HG02943 (cell line): ENCODE measurements at regions not wholly inside any gene's neighbourhood (a gene's known extent, or its start where the extent isn't known, plus 50 kb on each side); places are given as distances from the start of the nearest gene placed in this dataset.

ENCODE experiments used
- ATAC-seq: cut with Tn5 transposase; IDR thresholded peaks from one replicate; pipeline ENCODE4 v1.9.1; 2021; ENCODE audit warnings: mild to moderate bottlenecking, low read depth, moderate library complexity; ENCODE audit not compliant: unreplicated experiment

DNA sequence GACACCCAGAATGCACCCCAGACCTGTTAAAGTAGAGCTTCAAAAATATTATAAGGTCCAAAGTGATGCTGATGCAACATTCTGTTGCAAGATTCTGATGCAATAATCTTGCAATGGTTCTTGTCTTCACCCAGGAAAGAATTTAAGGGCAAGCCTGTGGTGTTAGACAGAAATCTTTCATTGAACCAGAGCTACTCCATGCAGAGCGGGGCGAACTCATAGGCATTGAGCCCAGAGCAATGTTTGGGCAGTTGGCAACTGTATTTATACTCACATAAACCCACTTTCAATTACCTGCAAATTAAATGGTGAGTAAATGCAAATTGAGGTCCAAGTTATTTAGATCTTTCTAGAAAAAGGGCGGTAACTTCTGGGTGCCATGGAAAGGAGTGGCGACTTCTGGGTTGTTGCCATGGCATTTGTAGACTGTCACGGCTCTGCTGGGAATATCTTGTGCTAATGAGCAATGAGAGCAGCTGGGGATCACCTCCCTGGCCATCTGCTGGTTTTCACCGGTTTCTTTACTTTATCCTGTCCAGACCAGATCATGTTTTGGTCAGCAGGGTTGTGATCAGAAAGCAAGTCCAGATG, 163.4 kb downstream of the ICE1 start:
- no peak for ATAC-seq

DNA sequence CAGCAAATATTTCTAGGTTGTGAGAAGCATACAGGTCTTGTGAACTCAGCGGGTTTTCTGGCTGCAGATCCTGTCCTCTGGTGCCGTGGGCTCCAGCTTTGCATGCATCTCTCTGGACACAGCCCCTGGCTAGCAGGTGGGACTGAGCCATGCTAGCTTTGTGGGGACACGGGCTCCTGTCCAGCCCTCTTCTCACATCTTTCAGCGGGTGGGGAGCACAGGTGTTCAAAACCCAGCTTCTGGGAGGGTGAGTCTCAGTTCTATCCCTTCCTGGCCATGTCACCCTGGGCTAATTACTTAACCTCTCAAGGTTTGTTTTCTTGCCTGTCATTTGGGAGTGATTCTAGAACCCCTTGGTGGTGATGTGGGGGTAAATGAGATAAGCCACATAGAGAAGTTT, 162.3 kb downstream of the ICE1 start:
- ATAC-seq = no peak

DNA sequence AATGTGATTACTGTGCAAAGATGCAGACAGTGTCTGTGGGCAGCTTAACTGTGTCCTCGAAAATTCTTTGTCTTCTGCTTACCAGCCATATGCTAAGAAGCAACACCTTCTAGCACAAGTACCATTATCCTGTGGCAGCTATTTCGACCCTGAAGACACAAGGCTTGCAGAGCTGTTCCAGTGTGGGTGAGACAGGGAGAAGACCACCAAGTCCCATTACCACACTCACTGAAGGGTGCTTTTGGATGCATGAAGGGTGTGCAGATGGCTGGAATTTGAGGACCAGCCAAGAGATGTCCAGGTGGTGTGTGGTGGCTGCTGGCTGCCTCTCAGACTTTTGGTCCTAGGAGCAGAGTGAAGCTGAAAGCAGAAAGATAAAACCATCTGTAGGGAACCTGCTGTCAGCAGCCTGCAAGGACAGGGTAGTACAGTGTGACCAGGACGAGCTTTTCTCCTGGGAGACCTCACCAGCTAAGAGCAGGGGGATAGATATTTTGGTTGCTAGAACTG, 161.8 kb downstream of the ICE1 start:
- no peak for ATAC-seq

DNA sequence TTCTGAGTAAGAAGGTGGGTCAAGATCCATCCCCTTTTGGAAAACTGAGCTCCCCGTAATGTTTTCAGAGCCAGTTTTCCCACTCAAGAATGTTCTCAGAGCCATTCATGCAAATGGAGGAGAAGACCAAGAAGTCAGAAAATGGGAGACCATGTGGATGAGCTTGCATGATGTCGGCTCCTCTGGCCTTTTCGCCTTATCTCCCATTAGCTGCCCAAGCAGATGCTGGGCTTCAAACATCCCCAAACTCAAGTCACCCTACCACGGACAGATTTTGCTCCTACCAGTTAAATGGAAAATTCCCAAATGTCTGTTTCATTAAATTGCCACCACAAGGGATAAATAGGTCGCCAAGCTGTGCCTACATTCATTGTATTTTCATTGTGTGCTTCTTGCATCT, 161.4 kb downstream of the ICE1 start:
- ATAC-seq = no peak

DNA sequence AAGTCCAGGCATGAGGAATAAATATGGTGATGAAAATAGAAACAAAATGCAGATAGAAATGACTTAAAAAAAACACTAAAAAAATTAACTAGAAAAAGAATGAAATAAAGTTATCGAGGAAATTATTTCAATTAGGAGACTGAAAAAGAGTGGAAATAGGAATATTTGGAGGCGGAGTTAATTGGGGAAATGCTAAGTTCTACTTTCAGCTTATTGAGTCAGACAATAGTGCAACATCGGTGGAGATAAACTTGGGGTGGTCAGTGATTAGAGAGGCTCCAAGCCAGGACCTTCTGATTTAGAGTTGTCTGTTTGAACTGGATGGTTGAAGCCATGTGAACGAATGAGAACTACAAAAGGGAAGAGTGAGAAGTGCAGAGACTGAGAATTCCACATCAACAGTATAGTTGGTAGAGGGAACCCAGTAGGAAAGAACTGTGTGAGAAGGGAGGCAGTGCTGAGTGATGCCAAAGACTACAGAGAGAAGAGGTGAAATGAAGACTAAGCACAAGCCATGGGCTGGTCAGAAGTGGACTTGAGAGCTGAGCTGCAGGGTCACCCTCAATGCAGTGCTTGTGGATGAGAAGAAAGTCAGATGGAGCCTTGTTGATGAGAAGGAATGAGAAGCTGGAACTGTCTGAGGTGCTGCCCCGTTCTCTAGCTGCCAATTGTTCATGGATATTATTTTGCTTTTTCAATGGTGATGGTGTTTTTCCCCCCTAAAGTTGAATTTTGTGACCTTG, 160.7 kb downstream of the ICE1 start:
- ATAC-seq = no peak

DNA sequence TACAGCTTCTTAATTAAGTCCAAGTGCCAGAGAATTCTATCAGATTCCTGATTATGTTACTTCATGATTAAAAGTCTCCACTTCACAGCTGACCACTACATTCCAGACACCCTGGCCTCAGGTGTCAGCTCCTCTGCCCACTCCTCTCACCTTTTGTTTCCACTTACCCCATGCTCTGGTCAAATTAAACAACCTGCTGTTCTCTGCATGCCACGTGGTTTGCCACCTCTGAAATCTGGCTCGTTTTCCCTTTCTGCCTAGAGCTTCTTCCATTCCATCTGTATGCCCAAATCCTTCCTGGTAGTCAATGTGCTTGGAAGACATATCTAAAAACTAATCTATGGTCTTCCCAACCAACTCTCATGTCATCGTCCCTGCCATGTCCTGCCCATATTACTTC, 158.6 kb downstream of the ICE1 start:
- no peak for ATAC-seq

DNA sequence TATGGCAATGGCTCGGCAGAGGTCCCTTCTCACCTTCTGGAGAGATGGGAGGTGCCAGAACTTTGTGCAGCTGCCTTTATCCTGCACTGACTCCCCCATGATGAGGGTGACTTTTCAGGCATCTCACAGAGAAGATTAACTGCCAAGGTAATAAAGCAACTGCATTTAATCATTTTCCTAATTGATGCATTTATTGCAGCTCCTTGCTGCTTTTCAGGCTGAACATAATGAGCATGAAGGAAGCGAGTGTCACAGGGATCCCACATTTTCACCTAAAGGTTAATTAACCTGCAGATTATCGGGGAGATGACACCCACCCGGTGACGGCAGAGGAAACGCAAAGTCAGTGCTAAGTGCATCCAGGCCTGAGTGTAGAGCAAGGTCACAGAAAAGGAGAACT, 154.3 kb downstream of the ICE1 start:
- no peak for ATAC-seq

DNA sequence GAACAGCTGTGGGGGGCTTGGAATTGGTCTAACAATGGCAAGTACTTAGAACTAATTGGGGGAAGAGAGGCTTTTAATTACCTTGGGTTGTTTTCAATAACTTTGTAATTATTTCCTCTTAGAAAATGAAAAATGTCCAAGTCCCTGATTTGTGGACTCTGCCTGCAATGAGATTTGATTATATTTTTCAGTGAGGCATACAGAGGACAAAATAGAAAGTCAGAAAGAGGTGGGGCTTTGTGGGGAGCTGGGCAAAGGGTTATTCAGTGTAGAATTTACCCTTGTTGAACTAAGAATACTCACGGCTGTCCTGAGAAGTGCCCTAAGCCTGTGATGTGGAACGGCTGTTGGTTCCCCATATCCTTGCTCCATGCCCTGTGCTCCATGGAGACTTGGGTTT, 153.0 kb downstream of the ICE1 start:
- ATAC-seq = no peak

DNA sequence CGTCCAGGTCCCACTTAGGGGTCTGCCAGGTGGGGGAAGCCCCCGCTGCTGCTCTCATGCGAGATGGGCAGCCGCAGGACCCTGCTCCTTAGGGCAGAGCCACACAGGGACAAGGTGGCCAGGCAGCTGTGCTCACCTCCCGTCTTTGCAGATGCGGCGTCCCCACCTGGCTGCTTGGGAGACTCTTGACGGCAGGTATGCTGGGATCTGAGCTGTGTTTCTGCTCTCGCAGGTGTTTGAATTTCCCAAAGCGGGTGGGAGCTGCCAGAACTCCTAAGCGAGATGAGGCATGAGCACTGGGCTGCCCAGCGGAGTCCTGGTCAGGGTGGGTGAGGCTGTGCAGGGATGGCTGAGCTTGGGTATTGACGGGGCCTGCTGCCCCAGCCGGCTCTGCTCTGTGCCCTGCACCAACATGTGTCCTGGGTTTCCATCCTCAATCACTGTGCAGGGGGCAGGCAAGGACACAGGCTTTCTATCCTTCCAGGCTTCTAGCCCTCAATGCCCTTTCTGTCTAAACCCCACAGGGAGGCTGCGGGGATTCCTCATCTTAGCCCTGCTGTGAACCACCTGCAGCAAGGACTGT, 151.4 kb downstream of the ICE1 start:
- no peak for ATAC-seq

DNA sequence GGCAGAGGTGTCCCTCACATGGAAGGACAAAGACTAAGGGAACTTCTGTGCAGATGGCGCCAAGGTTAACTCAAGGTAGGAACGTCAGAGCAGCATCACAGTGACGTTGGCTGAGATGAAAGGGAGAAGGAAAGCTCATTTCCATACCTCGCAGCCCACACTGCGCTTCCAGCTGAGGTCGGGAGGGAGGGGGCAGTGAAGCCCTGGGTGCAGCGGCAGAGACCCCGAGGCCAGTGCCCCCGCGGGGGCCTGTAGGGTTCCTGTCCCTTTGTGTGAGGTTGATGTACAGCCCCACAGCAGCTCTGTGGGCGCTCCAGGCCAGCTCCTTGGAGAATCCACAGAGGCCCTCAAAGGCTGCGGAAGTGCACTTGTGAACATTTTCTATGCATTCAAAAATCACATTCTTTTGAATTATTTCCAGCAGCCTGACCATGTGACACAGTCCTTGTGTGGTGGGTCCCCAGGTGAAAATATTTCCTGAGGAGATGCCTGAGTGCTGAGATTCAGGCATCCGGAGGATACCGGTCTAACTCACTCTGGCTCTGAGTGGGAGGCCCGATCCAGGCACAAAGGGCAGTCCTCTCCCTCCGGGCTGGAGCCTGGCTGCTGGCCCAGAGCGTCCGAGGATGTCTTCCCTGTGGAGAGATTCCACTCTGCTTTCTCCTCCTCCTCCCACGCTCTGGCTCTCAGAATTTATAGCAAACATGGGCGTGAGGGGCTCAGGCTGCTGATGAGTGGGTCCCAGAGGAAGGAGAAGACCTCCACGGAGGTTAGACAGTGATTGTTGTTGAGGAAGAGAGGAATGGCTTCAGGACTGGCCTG, 150.7 kb downstream of the ICE1 start:
- ATAC-seq = no peak

DNA sequence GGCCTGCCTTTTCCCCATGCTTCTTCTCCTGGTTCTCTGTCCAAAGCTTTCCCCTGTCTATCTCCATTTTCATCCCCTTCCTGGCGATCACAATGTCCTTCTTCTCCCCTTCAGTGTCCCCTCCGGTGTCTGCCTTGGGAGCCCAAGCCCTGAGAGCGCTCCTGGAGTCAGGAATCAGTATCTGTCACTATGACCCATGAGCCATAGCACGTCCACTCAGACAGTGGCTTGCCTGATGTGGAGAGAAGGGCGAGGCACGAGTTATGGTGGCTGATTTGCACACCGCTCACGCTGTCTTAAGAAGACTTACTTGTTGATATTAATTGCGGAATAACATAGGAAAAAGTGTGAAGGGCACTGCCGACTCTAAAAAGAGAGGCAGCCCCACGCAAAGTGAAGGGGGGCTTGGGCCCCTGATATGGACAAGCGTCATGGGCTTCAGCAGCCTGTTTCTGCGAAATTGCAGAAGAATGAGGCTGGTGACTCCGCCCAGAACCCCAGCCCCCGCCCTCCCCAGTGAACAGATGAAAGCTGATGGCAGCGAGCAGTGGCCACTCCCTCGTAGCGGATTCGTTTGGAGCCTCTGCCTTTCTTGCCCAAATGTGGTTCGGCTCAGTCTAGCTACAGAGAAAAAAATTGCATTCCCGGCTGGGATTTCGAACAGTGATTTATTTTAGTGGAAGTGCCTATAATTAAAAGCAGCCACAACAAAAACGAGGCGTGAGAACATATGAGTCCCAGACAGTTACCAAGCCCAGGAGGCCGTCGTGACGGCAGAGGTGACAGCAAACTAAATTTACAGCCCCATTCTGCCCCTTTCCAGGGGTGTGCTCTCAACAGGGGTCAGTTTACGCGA, 149.8 kb downstream of the ICE1 start:
- ATAC-seq = no peak

DNA sequence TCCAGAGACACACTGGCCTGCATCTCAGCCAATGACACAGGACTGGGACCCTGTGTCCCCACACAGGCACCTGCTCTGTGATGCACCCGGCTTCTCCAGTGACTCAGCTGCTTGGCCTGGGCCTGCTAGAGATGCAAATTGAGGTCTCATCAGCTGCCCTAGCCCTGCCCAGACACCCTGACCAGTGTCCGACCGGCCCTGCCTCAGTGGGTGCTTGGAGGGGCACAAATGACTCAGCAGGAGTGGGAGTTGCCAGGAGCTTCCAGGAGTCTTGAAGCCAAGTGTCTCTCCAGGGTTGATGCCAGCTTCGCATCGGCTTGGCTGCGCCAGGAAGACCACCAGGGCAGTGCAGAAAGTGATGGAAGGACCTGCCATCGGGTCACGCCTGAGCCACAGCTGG, 148.2 kb downstream of the ICE1 start:
- no peak for ATAC-seq

DNA sequence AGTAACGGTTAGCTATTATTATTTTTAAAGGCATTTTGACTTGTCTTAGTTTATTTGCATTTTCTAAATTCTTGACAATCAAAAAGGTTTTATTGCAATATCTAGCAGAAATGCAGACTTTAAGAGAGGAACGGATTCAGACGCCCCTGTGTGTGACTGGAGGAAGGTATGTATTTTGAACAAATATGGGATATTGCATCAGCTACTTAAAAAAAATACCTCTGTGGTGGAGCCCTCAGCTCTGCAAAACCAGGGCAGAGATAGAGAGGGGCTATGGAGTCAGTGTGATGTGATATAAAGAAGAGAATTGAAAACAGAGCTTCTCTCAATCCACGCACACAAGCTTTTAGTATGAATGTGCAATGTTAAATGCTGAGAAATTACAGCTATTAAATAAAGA, 142.4 kb downstream of the ICE1 start:
- ATAC-seq = no peak

DNA sequence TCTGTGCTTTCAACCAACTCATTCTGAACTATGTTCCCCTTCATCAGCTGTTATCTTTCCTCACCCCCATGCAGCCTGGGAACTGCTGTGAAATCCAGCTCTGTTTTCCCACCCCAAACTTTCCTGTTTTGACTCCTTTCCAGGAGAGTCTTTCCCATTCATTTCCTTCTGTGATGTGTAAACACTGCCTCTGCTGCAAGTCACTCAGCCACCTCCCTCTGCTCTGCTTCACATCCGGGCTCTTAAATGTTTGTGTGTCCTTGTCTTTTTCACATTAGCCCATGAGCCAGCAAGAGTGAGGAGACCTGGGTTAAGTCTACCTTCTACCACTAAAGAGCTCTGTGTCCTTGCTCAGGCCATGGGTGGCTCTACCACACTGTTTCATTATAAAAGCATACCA, 137.5 kb downstream of the ICE1 start:
- no peak for ATAC-seq

DNA sequence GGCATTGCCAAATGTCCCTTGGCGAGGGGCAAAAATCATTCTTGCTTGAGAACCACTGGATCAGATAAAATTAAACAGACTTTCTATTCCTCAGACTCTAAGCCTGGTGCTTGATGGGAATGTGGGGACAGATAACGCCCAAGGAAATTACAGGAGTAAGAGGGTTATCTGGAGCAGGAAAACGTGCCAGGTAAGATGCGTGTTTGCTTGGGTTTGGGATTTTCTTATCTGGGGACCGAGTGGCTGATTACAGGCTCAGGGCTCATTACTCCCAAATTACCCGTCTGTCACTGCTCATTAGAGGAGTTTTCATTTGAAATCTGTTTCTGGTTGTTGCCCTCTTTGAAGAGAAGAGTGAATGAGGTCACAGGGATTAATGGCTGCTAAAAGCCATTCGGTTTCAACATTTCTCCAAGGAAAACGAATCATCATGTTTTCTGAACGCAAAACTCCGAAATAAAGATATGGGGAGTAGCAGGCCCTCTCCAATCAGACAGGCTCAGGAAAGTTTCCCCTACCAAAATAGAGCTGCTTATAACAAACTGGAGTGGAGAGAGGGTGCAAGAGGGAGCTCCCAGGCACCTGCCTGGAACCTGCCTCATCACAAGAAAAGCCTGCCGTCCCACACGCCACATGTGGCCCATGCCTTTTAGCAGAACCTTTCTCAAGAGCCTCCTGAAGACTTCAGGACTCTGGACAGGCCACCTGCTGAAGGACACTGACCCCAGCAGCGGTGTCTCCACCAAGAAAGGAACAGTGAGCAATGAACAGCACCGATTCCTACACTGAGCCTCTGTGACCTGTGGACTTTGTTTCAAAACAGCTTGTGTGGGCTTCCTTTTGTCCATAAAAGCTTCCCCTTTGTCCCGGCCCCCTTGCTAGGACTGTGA, 136.4 kb downstream of the ICE1 start:
- ATAC-seq = no peak

DNA sequence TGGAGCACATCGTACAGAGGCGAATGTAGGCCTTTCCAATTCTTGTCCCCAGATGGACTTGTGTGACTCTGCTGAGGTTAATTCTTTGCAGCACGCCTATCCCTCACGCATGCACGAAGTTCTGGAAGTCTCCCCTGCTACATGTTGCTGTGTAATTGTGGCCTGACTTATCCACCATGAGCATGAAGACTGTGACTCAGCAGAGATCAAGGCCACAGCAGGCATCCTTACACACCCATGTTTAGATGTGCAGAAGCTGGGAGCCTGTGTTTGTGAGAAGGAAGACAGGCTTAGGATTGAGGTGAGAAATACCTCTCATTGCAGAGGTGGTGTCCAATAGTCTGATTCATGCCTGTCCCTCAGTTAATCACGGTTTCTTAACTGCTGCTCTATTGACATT, 135.6 kb downstream of the ICE1 start:
- no peak for ATAC-seq

DNA sequence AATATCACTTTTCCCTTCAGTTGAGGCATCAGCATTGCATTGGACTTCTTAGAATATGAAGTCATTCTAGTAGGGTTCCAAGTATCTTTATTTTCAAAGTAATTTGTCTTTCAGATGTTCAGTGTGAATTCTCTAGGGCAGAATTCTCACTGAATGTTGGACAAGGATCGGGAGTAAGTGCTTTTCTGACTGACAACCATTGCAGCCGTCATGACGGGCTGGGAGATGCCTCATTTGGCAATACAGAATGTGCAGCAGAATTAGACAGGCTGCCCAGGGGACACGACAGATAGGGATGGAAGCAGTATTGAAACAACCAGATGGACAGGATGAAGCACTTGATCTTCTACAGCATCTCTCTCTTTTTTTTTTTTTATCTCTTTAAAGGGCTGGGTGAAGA, 129.0 kb downstream of the ICE1 start:
- no peak for ATAC-seq

DNA sequence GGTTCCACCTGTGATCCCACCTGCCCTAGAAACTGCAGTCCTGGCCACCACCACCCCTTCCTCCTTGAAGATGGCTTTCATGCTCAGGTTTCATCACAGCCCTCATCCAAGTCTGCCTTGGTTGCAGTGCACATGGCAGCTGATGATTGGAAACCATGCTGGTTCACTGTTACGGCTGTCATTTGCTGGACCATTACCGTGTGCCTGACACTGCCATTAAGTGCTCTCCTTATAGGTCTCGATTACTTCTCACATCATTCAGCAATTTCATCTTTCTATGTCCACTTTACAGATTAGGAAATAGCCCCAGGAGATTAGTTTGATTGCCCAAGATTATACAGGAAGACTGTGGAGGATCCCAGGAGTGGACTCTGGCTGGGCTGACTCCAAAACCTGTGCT, 123.9 kb downstream of the ICE1 start:
- no peak for ATAC-seq

DNA sequence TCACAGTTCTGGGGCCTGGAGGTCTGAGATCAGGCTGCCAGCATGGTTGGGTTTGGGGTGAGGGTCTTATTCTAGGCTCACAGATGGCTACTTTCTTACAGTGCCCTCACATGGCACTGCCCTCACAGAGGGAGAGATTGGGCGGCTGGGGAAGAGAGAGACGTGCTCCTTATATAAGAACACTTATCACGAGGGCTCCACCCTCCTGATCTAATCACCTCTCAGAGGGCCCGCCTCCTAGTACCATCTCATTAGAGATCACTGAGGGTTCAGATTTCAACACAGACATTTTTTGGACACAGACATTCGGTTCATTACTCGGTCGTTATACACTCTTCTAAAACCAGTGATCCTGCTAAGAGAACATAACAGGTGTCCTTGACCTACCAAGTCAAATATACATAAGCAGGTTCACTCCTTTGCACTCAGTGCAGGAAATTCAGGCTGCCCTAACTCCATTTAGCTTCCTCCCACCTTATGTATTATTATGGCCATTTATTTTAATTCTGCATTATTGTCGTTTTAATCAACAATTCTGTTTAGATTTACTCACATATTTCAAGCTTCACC, 121.7 kb downstream of the ICE1 start:
- ATAC-seq = no peak
